ENCODE measurements at regions not wholly inside any gene's neighbourhood (a gene's known extent, or its start where the extent isn't known, plus 50 kb on each side); places are given as distances from the start of the nearest gene placed in this dataset.

GRCh38 chr3:124513610-124513997, 216.6 kb upstream of the UMPS start:
- TF ChIP-seq CTCF (IDR thresholded peaks at IDR 0.05; ENCODE audit: insufficient read depth, low read length, severe bottlenecking): no peak
- H3K27me3 ChIP-seq (ENCODE audit: control insufficient read depth, insufficient read depth, low read length): no peaks in the 10 kb centered on the region
- DNase-seq (ENCODE audit: low read depth): no peak
- H3K36me3 ChIP-seq (ENCODE audit: control insufficient read depth, insufficient read depth, low read length): no peaks in the 10 kb centered on the region
- no peak for FAIRE-seq
- no peak overlapping the region for H3K4me3 ChIP-seq (ENCODE audit: low read depth, low read length)

GRCh38 chr3:124514683-124515082, 215.6 kb upstream of the UMPS start:
- DNase-seq (ENCODE audit: low read depth): peak; percentile 52
- no peak overlapping the region for H3K4me3 ChIP-seq (ENCODE audit: low read depth, low read length)
- no peak for TF ChIP-seq CTCF (IDR thresholded peaks at IDR 0.05; ENCODE audit: insufficient read depth, low read length, severe bottlenecking)
- no peaks in the 10 kb centered on the region for H3K27me3 ChIP-seq (ENCODE audit: control insufficient read depth, insufficient read depth, low read length)
- H3K36me3 ChIP-seq (ENCODE audit: control insufficient read depth, insufficient read depth, low read length): no peaks in the 10 kb centered on the region
- no peak for FAIRE-seq

GRCh38 chr3:124516333-124516732, 213.9 kb upstream of the UMPS start:
- FAIRE-seq (no peak), DNase-seq (ENCODE audit: low read depth) (no peak)
- TF ChIP-seq CTCF (IDR thresholded peaks at IDR 0.05; ENCODE audit: insufficient read depth, low read length, severe bottlenecking): no peak
- H3K4me3 ChIP-seq (ENCODE audit: low read depth, low read length): no peak overlapping the region
- H3K36me3 ChIP-seq (ENCODE audit: control insufficient read depth, insufficient read depth, low read length): no peaks in the 10 kb centered on the region
- H3K27me3 ChIP-seq (ENCODE audit: control insufficient read depth, insufficient read depth, low read length): no peaks in the 10 kb centered on the region

GRCh38 chr3:124517306-124517705, 212.9 kb upstream of the UMPS start:
- Histone ChIP-seq H3K4me3 (ENCODE audit: low read depth, low read length) (no peak overlapping the region), H3K27me3 (ENCODE audit: control insufficient read depth, insufficient read depth, low read length) (no peaks in the 10 kb centered on the region), H3K36me3 (ENCODE audit: control insufficient read depth, insufficient read depth, low read length) (no peaks in the 10 kb centered on the region)
- TF ChIP-seq CTCF (IDR thresholded peaks at IDR 0.05; ENCODE audit: insufficient read depth, low read length, severe bottlenecking): no peak
- no peak for DNase-seq (ENCODE audit: low read depth)
- FAIRE-seq: no peak

GRCh38 chr3:124518350-124518749, 211.9 kb upstream of the UMPS start:
- no peak overlapping the region for H3K4me3 ChIP-seq (ENCODE audit: low read depth, low read length)
- no peak for FAIRE-seq
- H3K27me3 ChIP-seq (ENCODE audit: control insufficient read depth, insufficient read depth, low read length): no peaks in the 10 kb centered on the region
- DNase-seq (ENCODE audit: low read depth): no peak
- no peak for TF ChIP-seq CTCF (IDR thresholded peaks at IDR 0.05; ENCODE audit: insufficient read depth, low read length, severe bottlenecking)
- H3K36me3 ChIP-seq (ENCODE audit: control insufficient read depth, insufficient read depth, low read length): no peaks in the 10 kb centered on the region

GRCh38 chr3:124519591-124520194, 210.6 kb upstream of the UMPS start:
- DNase-seq (ENCODE audit: low read depth) (no peak), FAIRE-seq (no peak)
- no peak overlapping the region for H3K4me3 ChIP-seq (ENCODE audit: low read depth, low read length)
- H3K27me3 ChIP-seq (ENCODE audit: control insufficient read depth, insufficient read depth, low read length): no peaks in the 10 kb centered on the region
- no peaks in the 10 kb centered on the region for H3K36me3 ChIP-seq (ENCODE audit: control insufficient read depth, insufficient read depth, low read length)
- TF ChIP-seq CTCF (IDR thresholded peaks at IDR 0.05; ENCODE audit: insufficient read depth, low read length, severe bottlenecking): no peak

Data from bronchial epithelial cell (primary cell).